ENCODE measurements at regions not wholly inside any gene's neighbourhood (a gene's known extent, or its start where the extent isn't known, plus 50 kb on each side); places are given as distances from the start of the nearest gene placed in this dataset.

DNA sequence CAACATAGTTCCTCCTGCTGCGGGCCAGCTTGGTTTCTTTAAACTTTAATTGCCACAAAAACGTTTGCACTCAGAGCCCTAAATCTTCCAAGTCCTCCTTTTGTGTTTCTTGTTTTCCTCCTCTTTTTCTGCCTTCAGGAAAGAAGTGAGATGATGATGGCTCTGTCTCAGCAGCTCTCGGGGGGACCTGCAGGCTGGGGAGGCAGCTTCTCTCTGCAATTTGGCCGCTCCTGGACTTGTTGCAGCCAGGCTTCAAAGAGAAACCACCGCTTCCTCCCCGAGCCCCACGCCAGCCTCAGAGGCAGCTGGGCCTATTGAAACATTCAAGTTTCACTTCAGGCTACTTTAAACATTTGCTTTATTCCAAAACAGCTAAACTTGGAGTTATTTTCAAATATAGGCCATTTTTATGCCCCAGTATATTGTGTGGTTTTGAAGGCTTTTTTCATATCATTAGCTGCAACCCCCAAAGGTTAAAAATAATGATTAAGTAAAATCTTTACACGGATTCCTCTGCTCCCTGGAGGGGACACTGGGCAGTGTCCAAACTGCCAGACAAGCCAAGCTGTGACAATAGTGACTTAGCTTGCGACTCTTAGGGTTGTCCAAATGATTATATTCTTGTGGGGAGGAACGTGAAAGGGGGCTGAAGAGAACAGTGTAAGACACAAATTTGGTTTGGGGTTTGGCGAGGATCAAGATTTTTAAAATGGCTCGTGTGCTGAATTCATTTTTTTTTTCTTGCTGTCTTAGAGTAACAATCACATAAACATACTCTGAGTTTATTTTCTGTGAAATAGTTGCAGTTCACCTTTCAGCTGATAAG lies 330.8 kb downstream of the DLEU7 start:
- TF ChIP-seq, protein P1, sequence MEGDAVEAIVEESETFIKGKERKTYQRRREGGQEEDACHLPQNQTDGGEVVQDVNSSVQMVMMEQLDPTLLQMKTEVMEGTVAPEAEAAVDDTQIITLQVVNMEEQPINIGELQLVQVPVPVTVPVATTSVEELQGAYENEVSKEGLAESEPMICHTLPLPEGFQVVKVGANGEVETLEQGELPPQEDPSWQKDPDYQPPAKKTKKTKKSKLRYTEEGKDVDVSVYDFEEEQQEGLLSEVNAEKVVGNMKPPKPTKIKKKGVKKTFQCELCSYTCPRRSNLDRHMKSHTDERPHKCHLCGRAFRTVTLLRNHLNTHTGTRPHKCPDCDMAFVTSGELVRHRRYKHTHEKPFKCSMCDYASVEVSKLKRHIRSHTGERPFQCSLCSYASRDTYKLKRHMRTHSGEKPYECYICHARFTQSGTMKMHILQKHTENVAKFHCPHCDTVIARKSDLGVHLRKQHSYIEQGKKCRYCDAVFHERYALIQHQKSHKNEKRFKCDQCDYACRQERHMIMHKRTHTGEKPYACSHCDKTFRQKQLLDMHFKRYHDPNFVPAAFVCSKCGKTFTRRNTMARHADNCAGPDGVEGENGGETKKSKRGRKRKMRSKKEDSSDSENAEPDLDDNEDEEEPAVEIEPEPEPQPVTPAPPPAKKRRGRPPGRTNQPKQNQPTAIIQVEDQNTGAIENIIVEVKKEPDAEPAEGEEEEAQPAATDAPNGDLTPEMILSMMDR (IDR thresholded peaks at IDR 0.05) = peak in 2 of 3 experiments; percentile 16 to 18
- TF ChIP-seq POLR2A (IDR thresholded peaks at IDR 0.05; ENCODE audit: low read depth) = no peak

Data from esophagus muscularis mucosa (tissue), 3 donors.